ENCODE measurements at regions not wholly inside any gene's neighbourhood (a gene's known extent, or its start where the extent isn't known, plus 50 kb on each side); places are given as distances from the start of the nearest gene placed in this dataset.

DNA sequence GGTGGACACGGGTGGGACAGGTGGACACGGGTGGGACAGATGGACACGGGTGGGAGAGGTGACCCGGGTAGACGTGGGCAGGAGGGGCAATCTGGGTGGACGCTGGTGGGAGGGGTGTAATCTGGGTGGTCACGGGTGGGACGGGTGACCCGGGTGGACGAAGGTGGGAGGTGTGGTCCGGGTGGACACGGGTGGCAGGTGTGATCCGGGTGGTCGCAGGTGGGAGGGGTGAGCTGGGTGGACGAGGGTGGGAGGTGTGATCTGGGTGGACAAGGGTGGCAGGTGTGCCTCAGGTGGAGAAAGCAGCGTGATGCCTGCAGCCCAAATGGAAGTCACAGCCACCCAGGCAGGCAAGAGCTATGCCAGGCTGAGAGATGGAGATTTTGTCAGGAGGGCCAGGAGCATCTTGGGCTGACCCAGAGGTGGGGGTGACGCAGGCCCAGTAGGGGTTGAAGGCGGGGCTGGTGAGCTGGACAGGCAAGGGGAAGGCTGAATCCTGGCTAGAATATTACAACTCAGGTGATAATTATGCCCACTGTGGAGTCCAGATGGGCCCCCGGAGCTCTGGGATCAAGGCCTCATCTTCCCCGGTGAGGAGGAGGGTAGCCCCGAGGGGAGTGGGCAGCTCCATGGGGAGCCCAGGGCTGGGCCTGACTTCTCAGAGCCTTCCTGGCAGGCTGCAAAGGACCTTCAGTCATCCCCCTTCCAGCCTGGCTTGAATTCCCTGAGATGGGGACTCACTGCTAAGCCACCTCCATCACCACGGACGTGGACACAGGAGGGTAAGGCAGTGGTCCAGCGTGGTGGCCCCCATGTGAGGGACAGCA is 100.0 kb downstream of the ADRA2C start:
- peak; percentile 40 for DNase-seq
- no peak for TF ChIP-seq EP300 (IDR thresholded peaks at IDR 0.05)
- TF ChIP-seq, protein P1, sequence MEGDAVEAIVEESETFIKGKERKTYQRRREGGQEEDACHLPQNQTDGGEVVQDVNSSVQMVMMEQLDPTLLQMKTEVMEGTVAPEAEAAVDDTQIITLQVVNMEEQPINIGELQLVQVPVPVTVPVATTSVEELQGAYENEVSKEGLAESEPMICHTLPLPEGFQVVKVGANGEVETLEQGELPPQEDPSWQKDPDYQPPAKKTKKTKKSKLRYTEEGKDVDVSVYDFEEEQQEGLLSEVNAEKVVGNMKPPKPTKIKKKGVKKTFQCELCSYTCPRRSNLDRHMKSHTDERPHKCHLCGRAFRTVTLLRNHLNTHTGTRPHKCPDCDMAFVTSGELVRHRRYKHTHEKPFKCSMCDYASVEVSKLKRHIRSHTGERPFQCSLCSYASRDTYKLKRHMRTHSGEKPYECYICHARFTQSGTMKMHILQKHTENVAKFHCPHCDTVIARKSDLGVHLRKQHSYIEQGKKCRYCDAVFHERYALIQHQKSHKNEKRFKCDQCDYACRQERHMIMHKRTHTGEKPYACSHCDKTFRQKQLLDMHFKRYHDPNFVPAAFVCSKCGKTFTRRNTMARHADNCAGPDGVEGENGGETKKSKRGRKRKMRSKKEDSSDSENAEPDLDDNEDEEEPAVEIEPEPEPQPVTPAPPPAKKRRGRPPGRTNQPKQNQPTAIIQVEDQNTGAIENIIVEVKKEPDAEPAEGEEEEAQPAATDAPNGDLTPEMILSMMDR (IDR thresholded peaks at IDR 0.05): no peak
- TF ChIP-seq POLR2AphosphoS5 (IDR thresholded peaks at IDR 0.05): no peak
- no peak for TF ChIP-seq POLR2A (IDR thresholded peaks at IDR 0.05)
- Histone ChIP-seq H3K27me3 (peaks cover 7 to 61% (median 59%) of the 10 kb centered on the region in 3 donors), H3K36me3 (no peaks in the 10 kb centered on the region), H3K4me1 (peaks cover 0 to under 1% (median 0%) of the 10 kb centered on the region in 4 donors), H3K4me3 (no peak overlapping the region), H3K27ac (no peak overlapping the region), H3K9me3 (no peaks in the 10 kb centered on the region)
- intact Hi-C loops (cut with DNase I): no loop called here
- 80 to 88% methylated on average over 24 of the region's 24 CpGs for WGBS, 2 donors

GRCh38 chr4:3866813-3867129 is 100.6 kb downstream of the ADRA2C start:
- Histone ChIP-seq H3K9me3 (no peaks in the 10 kb centered on the region), H3K36me3 (no peaks in the 10 kb centered on the region), H3K27me3 (peaks cover 9 to 65% (median 62%) of the 10 kb centered on the region in 3 donors), H3K4me3 (no peak overlapping the region), H3K27ac (no peak overlapping the region), H3K4me1 (peaks cover 0 to 5% (median 0%) of the 10 kb centered on the region in 4 donors)
- WGBS, 2 donors: 83 to 88% methylated on average over 9 of the region's 9 CpGs
- intact Hi-C loops (cut with DNase I): no loop called here
- DNase-seq: no peak
- TF ChIP-seq, protein P1 (IDR thresholded peaks at IDR 0.05): no peak
- TF ChIP-seq EP300 (IDR thresholded peaks at IDR 0.05) (no peak), POLR2A (IDR thresholded peaks at IDR 0.05) (no peak), POLR2AphosphoS5 (IDR thresholded peaks at IDR 0.05) (no peak)

DNA sequence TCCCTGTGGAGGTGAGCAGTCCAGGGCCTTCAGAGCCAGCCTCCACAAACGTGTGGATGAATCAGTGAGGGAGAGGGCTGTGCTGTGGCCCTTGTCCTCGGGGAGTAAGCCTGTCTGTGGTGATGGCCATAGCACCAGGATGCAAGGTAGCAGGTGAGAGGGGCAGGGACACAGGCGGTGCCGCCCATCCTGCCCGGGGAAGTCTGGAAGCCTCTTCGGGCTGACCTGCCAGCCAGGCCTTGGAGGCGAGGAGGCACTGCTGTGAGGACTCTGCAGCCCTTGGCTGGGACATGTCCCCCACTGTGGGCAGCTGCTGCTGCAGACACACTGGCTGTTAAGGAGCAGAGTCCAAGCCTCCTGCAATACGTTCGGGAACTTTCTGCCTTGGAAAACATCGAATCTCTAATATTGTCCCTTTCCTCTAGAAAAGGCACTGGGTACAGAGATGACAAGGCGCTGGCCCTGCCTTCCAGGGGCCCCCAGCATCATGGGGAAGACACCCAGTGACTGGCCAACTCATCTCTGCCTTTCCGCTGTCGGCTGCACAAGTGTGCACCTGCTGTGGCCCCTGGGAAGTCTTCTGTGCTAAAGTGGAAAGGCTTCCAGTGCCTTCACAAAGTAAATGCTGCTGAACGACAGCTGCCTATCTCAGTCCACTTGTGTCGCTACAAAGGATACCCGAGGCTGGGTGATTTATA is 101.4 kb downstream of the ADRA2C start:
- Histone ChIP-seq H3K36me3 (no peaks in the 10 kb centered on the region), H3K9me3 (no peaks in the 10 kb centered on the region), H3K4me1 (peaks cover 0 to 5% (median 0%) of the 10 kb centered on the region in 4 donors), H3K27ac (no peak overlapping the region), H3K4me3 (no peak overlapping the region), H3K27me3 (peaks cover 17 to 68% (median 66%) of the 10 kb centered on the region in 3 donors)
- TF ChIP-seq, protein P1 (IDR thresholded peaks at IDR 0.05): no peak
- TF ChIP-seq EP300 (IDR thresholded peaks at IDR 0.05) (no peak), POLR2AphosphoS5 (IDR thresholded peaks at IDR 0.05) (no peak), POLR2A (IDR thresholded peaks at IDR 0.05) (no peak)
- WGBS, 2 donors: 86 to 90% methylated on average over 16 of the region's 16 CpGs
- intact Hi-C loops (cut with DNase I): no loop called here
- peak; percentile 43 for DNase-seq

DNA sequence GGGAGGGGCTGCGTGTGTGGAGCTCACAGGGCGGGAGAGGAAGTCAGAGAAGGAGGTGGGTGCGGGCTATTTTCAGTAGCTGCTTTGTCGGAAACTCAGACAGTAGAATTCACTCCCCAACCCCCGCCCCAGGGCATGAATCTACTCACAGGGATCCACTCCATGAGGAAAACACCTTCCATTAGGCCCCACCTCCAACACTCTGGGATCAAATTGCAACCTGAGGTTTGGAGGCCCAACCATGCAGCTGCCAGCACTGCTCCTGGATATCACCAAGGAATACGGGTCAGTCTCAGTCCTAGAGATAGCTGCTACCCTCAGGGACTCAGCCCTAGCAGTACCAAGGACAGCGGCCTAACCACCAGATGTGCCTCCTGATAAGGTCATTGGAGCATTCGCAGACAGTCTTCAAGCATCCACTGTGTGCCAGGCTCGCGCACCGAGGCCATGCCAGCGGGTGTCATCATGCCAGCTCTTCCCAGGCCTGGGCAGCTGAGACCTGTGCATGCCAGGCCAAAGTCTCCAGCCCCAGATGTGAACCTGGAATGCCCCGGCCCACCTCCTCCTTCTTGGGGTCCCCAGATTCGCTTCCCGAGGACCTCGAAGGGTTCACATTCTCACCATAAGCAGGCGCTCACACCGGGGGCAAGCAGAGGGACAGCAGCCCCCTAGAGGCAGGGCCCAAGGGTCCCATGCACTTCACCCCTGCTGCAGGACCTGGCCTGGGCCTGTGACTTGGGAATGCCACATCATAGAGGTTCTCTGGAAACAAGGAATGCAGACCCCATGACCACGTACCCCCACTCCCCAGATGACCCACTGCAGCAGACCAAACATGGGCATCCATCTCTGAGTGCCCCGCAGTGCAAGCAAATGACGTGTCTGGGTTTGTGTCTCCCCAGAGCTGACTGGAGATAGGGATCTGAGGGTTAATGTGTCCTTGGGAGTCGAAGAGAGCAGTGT is 102.3 kb downstream of the ADRA2C start:
- Histone ChIP-seq H3K36me3 (no peaks in the 10 kb centered on the region), H3K27ac (no peak overlapping the region), H3K27me3 (peaks cover 18 to 68% (median 66%) of the 10 kb centered on the region in 3 donors), H3K4me3 (no peak overlapping the region), H3K9me3 (no peaks in the 10 kb centered on the region), H3K4me1 (peaks cover 0 to 5% (median 0%) of the 10 kb centered on the region in 4 donors)
- WGBS, 2 donors: 78 to 79% methylated on average over 22 of the region's 22 CpGs
- DNase-seq: peak; percentile 46
- intact Hi-C loops (cut with DNase I): no loop called here
- TF ChIP-seq, protein P1 (IDR thresholded peaks at IDR 0.05): no peak
- no peak for TF ChIP-seq POLR2A (IDR thresholded peaks at IDR 0.05)
- TF ChIP-seq POLR2AphosphoS5 (IDR thresholded peaks at IDR 0.05): no peak
- no peak for TF ChIP-seq EP300 (IDR thresholded peaks at IDR 0.05)
